Gastroesophageal sphincter (tissue), 3 donors: ENCODE measurements at regions not wholly inside any gene's neighbourhood (a gene's known extent, or its start where the extent isn't known, plus 50 kb on each side); places are given as distances from the start of the nearest gene placed in this dataset.

Experiments used
- POLR2A ChIP-seq, 2 donors: fragments of 450-650 bp; IDR thresholded peaks; one replicate each; pipeline ENCODE4 v1.6.1; 2017; ENCODE audit warnings: antibody characterized with exemption in 2 of 2, mild to moderate bottlenecking in 2 of 2, moderate library complexity in 1 of 2
- POLR2AphosphoS5 ChIP-seq: sonication (generic); formaldehyde crosslinking; IDR thresholded peaks from one replicate; pipeline ENCODE4 v1.6.1; 2017; ENCODE audit warnings: antibody characterized with exemption
- TF ChIP-seq, protein P1 (sequence below), 4 experiments: fragments of 200-600 bp in 2 of 4; fragments of 450-650 bp in 2 of 4; sonication (generic) in 1 of 4; IDR thresholded peaks; one replicate each; pipeline ENCODE4 v1.5.1; 2017 to 2019; ENCODE audit warnings: antibody characterized with exemption in 4 of 4, mild to moderate bottlenecking in 2 of 4, moderate library complexity in 2 of 4

DNA sequence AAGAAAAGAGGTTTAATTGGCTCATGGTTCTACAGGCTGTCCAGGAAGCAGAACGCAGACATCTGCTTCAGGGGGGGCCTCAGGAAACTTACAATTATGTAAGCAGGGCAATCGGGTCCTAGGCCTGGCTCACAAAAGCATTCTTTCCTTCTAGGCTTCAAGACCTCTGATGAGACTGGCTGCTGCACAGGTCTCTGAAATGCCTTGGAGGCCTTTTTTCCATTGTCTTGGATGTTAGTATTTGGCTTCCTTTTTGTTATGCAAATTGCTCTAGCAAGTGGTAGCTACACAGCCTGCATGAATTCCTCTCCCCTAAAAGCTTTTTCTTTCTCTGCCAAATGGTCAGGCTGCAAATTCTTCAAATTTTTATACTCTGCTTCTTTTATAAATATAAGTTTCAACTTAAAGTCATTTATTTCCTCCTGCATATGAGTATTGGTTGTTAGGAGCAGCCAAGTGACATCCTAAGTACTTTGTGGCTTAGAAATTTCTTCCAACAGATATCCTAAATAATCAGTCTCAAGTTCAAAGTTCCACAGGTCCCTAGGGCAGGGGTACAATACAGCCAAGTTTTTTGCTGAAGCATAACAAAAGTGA, 83.1 kb upstream of the SEMA3A start:
- TF ChIP-seq POLR2AphosphoS5 (no peak), POLR2A (IDR thresholded peaks at IDR 0.05) (no peak)
- TF ChIP-seq, protein P1, sequence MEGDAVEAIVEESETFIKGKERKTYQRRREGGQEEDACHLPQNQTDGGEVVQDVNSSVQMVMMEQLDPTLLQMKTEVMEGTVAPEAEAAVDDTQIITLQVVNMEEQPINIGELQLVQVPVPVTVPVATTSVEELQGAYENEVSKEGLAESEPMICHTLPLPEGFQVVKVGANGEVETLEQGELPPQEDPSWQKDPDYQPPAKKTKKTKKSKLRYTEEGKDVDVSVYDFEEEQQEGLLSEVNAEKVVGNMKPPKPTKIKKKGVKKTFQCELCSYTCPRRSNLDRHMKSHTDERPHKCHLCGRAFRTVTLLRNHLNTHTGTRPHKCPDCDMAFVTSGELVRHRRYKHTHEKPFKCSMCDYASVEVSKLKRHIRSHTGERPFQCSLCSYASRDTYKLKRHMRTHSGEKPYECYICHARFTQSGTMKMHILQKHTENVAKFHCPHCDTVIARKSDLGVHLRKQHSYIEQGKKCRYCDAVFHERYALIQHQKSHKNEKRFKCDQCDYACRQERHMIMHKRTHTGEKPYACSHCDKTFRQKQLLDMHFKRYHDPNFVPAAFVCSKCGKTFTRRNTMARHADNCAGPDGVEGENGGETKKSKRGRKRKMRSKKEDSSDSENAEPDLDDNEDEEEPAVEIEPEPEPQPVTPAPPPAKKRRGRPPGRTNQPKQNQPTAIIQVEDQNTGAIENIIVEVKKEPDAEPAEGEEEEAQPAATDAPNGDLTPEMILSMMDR (IDR thresholded peaks at IDR 0.05), result no peak
